Esophagus muscularis mucosa (tissue), 4 donors: ENCODE measurements at regions not wholly inside any gene's neighbourhood (a gene's known extent, or its start where the extent isn't known, plus 50 kb on each side); places are given as distances from the start of the nearest gene placed in this dataset.

Experiments
- DNase-seq: peaks from one replicate; pipeline ENCODE4 v3.0.0-alpha.2; 2017; ENCODE audit errors: extremely low spot score
- H3K27ac ChIP-seq, 4 donors: fragments of 200-600 bp; sonication (generic); replicated peaks in 1 of 4; 1 replicate in 3 of 4; 2 replicates in 1 of 4; pipeline ENCODE4 v1.5.1; 2016 to 2019; ENCODE audit warnings: mild to moderate bottlenecking in 1 of 4
- H3K27me3 ChIP-seq, 4 donors: fragments of 200-600 bp; sonication (generic); one replicate each; pipeline versions ENCODE4 v1.5.1 to v1.6.0; 2016 to 2019
- H3K36me3 ChIP-seq, 4 donors: fragments of 200-600 bp; sonication (generic); one replicate each; pipeline ENCODE4 v1.5.1; 2016 to 2019
- H3K4me1 ChIP-seq, 4 donors: fragments of 200-600 bp; sonication (generic); one replicate each; pipeline ENCODE4 v1.5.1; 2016 to 2019
- H3K4me3 ChIP-seq, 4 donors: fragments of 200-600 bp; sonication (generic); 1 replicate in 2 of 4; 2 replicates in 2 of 4; pipeline ENCODE4 v1.5.1; 2016 to 2019; ENCODE audit warnings: mild to moderate bottlenecking in 4 of 4, moderate library complexity in 1 of 4
- H3K9me3 ChIP-seq, 4 donors: fragments of 200-600 bp; sonication (generic); 1 replicate in 3 of 4; 2 replicates in 1 of 4; pipeline ENCODE4 v1.5.1; 2016 to 2019
- CTCF ChIP-seq, 3 experiments: fragments of 200-600 bp in 2 of 3; fragments of 450-650 bp in 1 of 3; sonication (generic) in 2 of 3; IDR thresholded peaks; one replicate each; pipeline ENCODE4 v1.5.1; 2017 to 2019; ENCODE audit warnings: antibody characterized with exemption in 3 of 3, mild to moderate bottlenecking in 2 of 3, moderate library complexity in 1 of 3
- EP300 ChIP-seq: sonication (generic); formaldehyde crosslinking; IDR thresholded peaks from one replicate; pipeline ENCODE4 v1.6.1; 2017; ENCODE audit warnings: antibody characterized with exemption
- POLR2A ChIP-seq: fragments of 450-650 bp; IDR thresholded peaks from one replicate; pipeline ENCODE4 v1.6.1; 2017; ENCODE audit warnings: antibody characterized with exemption, moderate library complexity, mild to moderate bottlenecking, low read depth
- POLR2AphosphoS5 ChIP-seq, 2 donors: sonication (generic); formaldehyde crosslinking; IDR thresholded peaks; one replicate each; pipeline ENCODE4 v1.6.1; 2017; ENCODE audit warnings: antibody characterized with exemption in 2 of 2
- WGBS: methylation state at CpG from one replicate; pipeline ENCODE4 v1.1.5; 2018; 5-methylcytosine and 5-hydroxymethylcytosine counted together
- intact Hi-C: fragments of 100-400 bp; cut with DNase I; formaldehyde crosslinking; loops from one replicate; pipeline ENCODE4 v1.15.1; 2023

- Histone ChIP-seq H3K36me3 (no peaks in the 10 kb centered on the region), H3K4me3 (no peak overlapping the region), H3K27me3 (no peaks in the 10 kb centered on the region), H3K9me3 (no peaks in the 10 kb centered on the region), H3K4me1 (peaks cover 0 to 9% (median 7%) of the 10 kb centered on the region in 4 donors), H3K27ac (no peak overlapping the region)
- TF ChIP-seq EP300 (no peak), POLR2A (no peak), CTCF (IDR thresholded peaks at IDR 0.05) (no peak), POLR2AphosphoS5 (IDR thresholded peaks at IDR 0.05) (no peak)
- 58% methylated on average over 4 of the region's 4 CpGs for WGBS
- intact Hi-C loops = no loop called here
- DNase-seq = no peak
Observed at GRCh38 chr3:90015688-90016356, 908.4 kb downstream of the EPHA3 start.

- Histone ChIP-seq H3K36me3 (no peaks in the 10 kb centered on the region), H3K4me3 (no peak overlapping the region), H3K27me3 (no peaks in the 10 kb centered on the region), H3K9me3 (no peaks in the 10 kb centered on the region), H3K4me1 (peaks cover 0 to 2% (median under 1%) of the 10 kb centered on the region in 4 donors), H3K27ac (no peak overlapping the region)
- 76% methylated on average over 4 of the region's 4 CpGs for WGBS
- DNase-seq = no peak
- TF ChIP-seq POLR2A (no peak), POLR2AphosphoS5 (IDR thresholded peaks at IDR 0.05) (no peak), EP300 (no peak), CTCF (IDR thresholded peaks at IDR 0.05) (no peak)
- intact Hi-C loops = no loop called here
Observed at GRCh38 chr3:90016555-90016954, 909.1 kb downstream of the EPHA3 start.

GRCh38 chr3:90018779-90019178 lies 911.4 kb downstream of the EPHA3 start:
- no peaks in the 10 kb centered on the region for H3K4me1 ChIP-seq
- H3K9me3 ChIP-seq = no peaks in the 10 kb centered on the region
- no peak for DNase-seq
- H3K4me3 ChIP-seq = no peak overlapping the region
- no peak for TF ChIP-seq POLR2A
- no peak for TF ChIP-seq EP300
- TF ChIP-seq POLR2AphosphoS5 (IDR thresholded peaks at IDR 0.05) = no peak
- no peak for TF ChIP-seq CTCF (IDR thresholded peaks at IDR 0.05)
- no peaks in the 10 kb centered on the region for H3K27me3 ChIP-seq
- 85% methylated on average over 1 of the region's 1 CpG for WGBS
- H3K27ac ChIP-seq = no peak overlapping the region
- intact Hi-C loops = no loop called here
- no peaks in the 10 kb centered on the region for H3K36me3 ChIP-seq

- no peaks in the 10 kb centered on the region for H3K9me3 ChIP-seq
- H3K4me3 ChIP-seq = no peak overlapping the region
- no peak overlapping the region for H3K27ac ChIP-seq
- H3K4me1 ChIP-seq = no peaks in the 10 kb centered on the region
- DNase-seq = no peak
- no peaks in the 10 kb centered on the region for H3K27me3 ChIP-seq
- WGBS = 80% methylated on average over 2 of the region's 2 CpGs
- TF ChIP-seq POLR2AphosphoS5 (IDR thresholded peaks at IDR 0.05) (no peak), POLR2A (no peak), CTCF (IDR thresholded peaks at IDR 0.05) (no peak), EP300 (no peak)
- no peaks in the 10 kb centered on the region for H3K36me3 ChIP-seq
- intact Hi-C loops = no loop called here
Observed at GRCh38 chr3:90025019-90025418, 917.6 kb downstream of the EPHA3 start.

- WGBS = 82% methylated on average over 2 of the region's 2 CpGs
- no peak for DNase-seq
Observed at GRCh38 chr3:90026406-90026805, 919.0 kb downstream of the EPHA3 start.

More at GRCh38 chr3:90026406-90026805, 919.0 kb downstream of the EPHA3 start:
- intact Hi-C loops = no loop called here
- Histone ChIP-seq H3K4me1 (no peaks in the 10 kb centered on the region), H3K4me3 (no peak overlapping the region), H3K9me3 (no peaks in the 10 kb centered on the region), H3K27ac (no peak overlapping the region), H3K36me3 (no peaks in the 10 kb centered on the region), H3K27me3 (no peaks in the 10 kb centered on the region)
- TF ChIP-seq CTCF (IDR thresholded peaks at IDR 0.05) (no peak), POLR2AphosphoS5 (IDR thresholded peaks at IDR 0.05) (no peak), EP300 (no peak), POLR2A (no peak)
